ENCODE measurements at regions not wholly inside any gene's neighbourhood (a gene's known extent, or its start where the extent isn't known, plus 50 kb on each side); places are given as distances from the start of the nearest gene placed in this dataset.
"Not testable (repeated sequence)": the region's sequence is repeated elsewhere in the genome, so short reads cannot be mapped to it uniquely, and the experiment has no call there.

- DNase-seq, result no peak
These were observed 1945.3 kb upstream of the RAG2 start for GRCh38 chr11:38543311-38543710.

DNA sequence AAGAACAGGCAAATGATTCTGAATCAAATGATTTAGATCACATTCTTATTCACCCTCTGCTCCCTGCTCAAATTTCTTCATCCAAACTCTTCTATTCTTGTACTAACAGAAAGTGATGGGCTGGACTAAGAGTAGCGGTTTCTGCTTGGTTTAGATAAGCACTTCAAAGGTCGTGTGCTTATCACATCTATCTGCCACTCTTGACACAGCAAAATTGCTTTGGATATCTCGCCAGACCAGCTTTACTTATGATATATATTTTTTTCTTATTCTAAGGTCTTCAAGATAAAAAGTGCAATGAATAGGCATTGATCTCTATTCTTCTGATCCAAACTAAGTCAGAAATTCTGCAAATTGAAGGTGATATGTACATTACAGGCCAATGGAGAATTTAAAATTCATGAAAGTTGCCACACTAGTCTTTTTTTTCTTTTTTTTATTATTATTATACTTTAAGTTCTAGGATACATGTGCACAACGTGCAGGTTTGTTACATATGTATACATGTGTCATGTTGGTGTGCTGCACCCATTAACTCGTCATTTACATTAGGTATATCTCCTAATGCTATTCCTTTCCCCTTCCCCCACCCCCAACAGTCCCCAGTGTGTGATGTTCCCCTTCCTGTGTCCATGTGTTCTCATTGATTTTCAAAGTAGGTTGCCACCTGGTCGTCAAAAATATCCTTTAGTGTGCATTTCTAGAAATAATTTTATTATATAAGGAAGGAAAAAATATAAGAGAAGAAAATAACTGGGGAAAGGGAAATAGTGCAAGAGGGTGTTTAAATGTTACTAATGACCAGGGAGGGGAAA is 1941.0 kb upstream of the RAG2 start:
- no peak for DNase-seq

DNA sequence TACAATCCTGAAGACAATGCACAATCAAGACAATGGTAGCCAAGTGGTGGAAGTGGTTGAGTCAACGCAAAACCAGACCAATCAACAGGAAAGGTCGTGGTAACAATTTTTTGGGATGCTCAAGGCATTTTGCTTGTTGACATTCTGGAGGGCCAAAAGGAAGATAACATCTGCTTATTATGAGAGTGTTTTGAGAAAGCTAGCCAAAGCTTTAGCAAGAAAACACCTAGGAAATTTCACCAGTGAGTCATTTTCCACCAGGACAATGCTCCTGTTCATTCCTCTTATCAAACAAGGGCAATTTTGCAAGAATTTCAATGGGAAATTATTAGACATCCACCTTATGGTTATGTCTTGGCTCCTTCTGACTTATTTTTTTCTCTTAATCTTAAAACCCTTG is 1932.2 kb upstream of the RAG2 start:
- DNase-seq, result no peak

DNA sequence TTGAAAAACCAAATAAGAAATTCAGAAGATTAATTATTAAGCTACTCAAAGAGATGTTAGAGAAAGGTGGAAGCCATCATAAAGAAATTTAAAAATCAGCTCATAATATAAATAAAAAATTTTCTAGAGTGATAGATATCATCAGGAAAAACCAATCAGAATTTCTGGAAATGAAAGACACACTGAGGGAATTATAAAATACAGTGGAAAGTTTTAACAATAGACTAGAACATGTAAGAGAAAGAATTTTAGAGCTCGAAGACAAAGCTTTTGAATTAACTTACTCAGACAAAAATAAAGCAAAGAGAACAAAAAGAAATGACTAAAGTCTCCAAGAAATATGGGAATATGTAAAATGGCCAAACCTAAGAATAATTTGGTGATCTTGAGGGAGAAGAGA is 1926.9 kb upstream of the RAG2 start:
- no peak for DNase-seq

DNA sequence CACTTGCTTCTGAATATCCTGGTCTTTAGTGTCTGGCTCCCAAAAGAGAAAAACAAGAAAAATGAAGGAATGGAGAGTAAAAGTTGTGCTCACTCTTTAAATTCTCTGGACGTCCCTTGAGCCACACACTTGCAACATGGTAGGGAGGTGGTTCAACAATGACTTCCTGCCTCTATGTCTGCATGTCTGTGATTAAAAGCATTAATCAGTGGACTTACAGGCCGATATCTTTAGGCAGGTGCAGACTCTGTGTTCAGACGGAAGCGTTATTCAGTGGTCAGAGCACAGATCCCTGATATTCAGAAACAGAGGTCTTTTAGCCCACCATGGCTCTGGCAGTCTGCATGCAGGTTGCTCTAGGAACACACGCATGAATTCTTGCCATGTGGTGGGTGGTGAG is 1920.0 kb upstream of the RAG2 start:
- no peak for DNase-seq

GRCh38 chr11:38512830-38513229 is 1914.8 kb upstream of the RAG2 start:
- not testable (repeated sequence) for DNase-seq

GRCh38 chr11:38510041-38510440 is 1912.0 kb upstream of the RAG2 start:
- DNase-seq, result no peak

DNA sequence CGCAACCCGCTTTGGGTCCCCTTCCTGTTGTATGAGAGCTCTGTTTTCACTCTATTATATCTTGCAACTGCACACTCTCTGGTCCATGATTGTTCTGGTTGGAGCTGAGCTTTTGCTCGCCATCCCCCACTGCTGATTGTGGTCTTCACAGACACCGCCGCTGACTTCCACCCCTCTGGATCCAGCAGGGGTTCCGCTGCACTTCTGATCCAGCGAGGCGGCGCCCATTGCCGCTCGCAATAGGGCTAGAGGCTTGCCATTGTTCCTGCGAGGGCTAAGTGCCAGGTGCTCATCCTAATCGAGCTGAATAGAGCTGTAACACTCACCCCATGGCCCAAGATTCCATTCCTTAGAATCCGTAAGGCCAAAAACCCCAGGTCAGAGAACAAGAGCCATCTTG is 1905.8 kb upstream of the RAG2 start:
- no peak for DNase-seq

DNA sequence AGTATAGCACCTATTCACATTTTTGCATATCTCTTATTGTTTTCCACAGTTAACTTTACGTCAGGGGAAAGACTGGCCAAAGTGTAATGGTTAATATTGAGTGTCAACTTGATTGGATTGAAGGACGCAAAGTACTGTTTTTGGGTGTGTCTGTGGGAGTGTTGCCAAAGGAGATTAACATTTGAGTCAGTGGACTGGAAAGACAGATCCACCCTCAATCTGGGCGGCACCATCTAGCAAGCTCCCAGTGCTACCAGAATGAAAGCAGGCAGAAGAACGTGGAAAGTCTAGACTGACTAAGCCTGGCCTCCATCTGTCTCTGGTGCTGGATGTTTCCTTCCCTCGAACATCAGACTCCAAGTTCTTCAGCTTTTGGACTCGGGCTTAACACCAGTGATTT is 1900.7 kb upstream of the RAG2 start:
- no peak for DNase-seq

DNA sequence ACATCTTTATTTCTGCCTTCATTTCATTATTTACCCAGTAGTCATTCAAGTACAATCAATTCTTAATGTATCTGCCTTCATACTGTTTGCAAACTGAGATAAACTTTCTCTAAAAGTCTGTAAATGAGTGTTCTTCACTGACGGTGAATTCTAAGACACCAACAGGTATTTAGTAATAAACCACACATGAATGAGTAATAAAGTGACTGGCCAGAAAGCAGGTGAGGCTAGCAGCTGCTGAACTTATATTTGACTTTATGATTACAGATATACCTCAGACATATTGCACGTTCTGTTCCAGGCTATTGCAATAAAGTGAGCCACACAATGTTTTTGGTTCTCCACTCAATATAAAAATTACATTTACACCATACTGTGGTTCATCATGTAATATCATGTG is 1894.0 kb upstream of the RAG2 start:
- DNase-seq, result no peak

DNA sequence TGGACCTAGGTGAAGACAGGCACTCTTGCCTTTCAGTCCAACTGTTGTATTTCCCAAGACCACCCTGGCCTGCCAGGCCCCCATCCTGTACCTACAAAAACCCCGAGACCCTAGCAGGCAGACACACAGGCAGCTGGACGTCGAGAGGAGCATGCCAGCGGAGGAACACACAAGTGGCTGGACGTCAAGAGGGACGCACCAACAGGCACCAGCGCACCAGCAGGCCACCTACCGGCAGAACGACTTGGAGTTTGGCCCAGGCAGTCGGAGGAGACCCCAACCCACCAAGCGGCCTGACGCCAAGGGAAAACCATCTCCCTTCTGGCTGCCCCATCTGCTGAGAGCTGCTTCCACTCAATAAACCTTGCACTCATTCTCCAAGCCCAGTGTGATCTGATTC is 1883.4 kb upstream of the RAG2 start:
- DNase-seq, result no peak

DNA sequence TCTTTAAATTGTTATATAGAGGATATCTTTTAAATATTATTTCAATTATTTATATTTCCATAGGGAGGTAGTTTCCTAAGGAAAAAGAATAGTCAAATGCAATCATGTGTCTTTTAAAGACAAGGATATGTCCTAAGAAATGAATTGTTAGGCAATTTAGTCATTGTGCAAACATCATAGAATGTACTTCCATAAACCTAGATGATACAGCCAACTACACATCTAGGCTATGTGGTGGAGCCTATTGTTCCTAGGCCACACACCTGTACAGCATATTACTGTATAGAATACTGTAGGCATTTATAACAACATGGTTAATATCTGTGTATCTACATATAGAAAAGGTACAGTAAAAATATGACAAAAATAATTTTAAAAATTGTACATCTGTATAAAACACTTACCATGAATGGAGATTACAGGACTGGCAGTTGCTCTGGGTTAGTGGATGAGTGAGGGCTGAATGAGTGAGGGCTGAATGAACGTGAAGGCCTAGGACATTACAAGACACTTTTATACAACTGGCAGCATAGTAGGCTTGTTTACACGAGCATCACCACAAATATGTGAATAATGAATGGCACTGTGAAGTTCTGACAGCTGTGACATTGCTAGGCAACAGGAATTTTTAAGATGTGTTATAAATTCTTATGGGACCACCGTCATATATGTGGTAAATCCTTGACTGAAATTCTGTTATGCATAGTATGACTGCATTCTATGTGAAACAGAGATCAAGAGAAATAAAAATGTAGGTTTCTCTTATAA is 1879.0 kb upstream of the RAG2 start:
- no peak for DNase-seq

DNA sequence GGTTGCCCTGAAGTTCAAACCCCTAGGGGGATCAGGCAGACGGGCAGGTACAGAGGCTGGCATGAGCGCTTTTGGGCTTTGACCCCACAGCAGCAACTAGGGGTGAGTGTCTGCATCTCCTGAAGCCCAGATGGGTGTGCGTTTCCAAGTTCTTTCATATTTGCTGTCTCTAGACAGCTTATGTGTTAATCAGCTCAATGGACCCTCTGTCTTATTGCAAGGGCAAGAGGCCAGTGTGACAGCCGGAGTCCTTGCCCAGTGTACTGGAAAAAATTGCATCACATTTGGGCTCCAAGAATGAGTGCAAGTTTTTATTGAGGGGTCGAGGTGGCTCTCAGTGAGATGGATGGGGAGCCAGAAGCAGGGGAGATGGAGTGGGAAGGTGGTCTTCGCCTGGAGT is 1863.7 kb upstream of the RAG2 start:
- no peak for DNase-seq

DNA sequence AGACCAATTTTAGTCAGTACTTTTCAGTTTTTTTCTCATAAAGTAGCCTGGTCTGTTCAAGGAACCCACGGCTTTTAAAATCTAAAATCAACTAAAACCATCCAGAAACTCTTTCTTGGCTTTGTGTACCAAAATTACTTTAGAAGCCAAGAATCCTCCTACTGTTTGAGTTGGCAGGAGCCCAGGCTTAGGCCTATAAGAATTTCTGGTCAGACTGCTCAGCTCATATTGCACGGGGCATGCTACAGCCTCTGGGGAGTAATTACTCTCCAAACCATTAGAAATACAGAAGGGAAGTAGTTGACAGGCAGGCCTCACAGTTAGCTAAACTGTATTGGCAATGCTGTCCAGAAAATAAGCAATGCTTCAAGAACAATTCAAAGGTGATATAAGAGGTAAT is 1862.9 kb upstream of the RAG2 start:
- no peak for DNase-seq

DNA sequence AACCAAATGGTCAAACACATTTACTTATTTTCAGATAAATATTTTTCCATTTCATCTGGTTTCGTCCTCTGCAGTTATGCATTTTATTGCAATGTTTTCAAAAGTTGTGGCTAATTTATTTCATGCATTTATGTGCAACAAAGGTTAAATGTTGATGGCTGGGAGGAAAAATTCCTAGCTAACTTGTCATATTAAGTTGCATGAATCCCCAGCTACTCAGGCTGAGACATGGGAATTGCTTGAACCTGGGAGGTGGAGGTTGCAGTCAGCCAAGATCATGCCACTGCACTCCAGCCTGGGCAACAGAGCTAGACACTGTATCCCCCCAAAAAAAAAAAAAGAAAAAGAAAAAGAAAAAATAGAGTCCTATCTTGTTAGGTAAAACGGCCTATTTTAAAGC is 1862.4 kb upstream of the RAG2 start:
- no peak for DNase-seq

GRCh38 chr11:38456371-38456770 is 1858.3 kb upstream of the RAG2 start:
- no peak for DNase-seq

GRCh38 chr11:38448284-38448683 is 1850.2 kb upstream of the RAG2 start:
- no peak for DNase-seq

DNA sequence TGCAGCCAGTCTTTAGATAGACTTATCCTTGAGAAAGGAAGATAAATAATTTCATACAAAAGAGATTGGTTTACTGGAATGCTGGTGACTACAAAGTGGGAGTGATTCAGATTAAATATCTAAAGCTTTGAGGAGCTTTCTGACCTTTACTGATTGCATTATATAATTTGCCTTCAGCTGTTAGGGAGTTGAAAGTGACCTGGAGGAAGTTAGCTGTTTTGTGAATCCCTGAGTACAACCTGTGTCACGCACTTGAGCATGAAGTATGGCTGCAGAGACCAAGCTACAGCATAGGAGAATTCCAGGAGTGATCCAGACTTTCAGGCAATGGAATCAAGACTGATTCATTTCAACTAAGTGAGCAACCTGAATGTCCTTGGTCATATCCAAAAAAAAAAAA is 1848.3 kb upstream of the RAG2 start:
- no peak for DNase-seq

DNA sequence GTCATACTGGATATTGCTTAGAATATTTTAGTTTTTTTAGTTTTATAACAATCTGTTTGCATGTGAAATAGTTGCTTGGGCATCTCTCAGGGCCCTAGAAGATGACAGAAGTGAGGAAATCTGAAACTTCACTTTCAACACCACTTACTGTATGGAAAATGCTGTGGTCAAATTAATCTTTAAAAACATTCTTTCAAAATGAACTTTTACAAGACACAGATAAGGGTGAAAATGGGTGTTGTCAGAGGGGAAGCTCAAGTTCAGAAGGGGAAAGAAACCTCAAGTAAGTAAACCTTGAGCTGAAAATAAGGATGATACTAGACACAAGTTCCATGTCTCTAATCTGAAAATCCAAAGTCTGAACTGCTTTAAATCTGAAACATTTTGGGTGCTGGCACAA is 1840.1 kb upstream of the RAG2 start:
- DNase-seq, result no peak

GRCh38 chr11:38425578-38425977 is 1827.5 kb upstream of the RAG2 start:
- no peak for DNase-seq

DNA sequence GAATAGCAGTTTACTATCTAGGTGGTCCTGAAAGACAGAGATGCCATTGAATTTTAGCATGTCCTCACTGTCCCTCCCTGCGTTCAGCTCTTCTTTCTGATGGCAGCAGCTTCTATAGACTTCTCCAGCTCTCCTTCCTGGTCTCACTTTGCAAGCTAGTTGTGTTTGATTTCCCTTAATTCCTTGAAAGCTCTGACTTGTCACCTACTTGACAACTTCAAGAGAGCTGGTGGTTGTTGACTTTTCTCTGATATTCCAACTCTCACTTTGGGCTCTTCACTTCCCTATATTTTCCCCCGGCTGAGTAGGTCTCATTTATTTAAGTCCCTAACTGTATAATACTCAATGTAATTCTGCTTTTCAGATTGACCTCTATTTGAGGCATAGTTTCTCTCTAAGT is 1825.0 kb upstream of the RAG2 start:
- no peak for DNase-seq

DNA sequence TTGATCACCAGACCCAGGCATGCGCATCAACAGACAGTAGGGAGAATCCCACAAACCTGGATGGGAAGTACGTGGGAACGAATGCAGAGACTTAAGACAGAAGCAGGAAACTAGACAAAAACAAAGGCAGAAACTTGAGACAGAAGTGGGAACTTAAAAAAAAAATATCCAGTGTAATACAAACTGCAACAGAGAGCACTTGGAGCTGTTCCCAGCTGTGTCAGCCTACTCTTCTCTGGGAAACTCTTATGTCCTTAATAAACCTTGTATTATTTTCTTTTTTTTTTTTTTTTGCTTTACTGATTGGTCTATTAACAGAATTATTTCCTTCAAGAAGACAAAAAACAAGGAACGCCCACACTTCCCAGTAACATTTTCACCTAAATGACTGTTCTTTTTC is 1818.1 kb upstream of the RAG2 start:
- no peak for DNase-seq

GRCh38 chr11:38411149-38411548 is 1813.1 kb upstream of the RAG2 start:
- DNase-seq, result no peak

GRCh38 chr11:38402063-38402462 is 1804.0 kb upstream of the RAG2 start:
- no peak for DNase-seq

DNA sequence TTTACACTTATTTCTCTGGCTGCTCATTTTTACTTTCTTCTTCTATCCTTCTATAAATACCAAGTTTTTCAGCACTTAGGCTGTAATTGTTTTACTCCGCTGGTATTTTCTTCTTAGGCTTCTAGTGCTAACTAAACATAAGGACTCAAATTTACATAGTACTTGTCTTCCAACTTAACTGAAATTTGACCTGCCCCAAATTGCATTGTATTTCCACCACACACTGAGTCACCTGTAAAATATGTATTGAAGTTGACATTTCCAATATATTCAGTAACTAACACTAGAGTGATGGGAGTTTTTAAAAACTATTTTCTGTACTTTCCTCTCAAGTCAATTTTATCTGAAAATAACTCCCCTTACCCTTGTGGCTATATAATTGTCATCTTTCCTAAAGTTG is 1794.1 kb upstream of the RAG2 start:
- DNase-seq, result no peak

Data from AML-193 (cell line).